ENCODE measurements at regions not wholly inside any gene's neighbourhood (a gene's known extent, or its start where the extent isn't known, plus 50 kb on each side); places are given as distances from the start of the nearest gene placed in this dataset.

DNA sequence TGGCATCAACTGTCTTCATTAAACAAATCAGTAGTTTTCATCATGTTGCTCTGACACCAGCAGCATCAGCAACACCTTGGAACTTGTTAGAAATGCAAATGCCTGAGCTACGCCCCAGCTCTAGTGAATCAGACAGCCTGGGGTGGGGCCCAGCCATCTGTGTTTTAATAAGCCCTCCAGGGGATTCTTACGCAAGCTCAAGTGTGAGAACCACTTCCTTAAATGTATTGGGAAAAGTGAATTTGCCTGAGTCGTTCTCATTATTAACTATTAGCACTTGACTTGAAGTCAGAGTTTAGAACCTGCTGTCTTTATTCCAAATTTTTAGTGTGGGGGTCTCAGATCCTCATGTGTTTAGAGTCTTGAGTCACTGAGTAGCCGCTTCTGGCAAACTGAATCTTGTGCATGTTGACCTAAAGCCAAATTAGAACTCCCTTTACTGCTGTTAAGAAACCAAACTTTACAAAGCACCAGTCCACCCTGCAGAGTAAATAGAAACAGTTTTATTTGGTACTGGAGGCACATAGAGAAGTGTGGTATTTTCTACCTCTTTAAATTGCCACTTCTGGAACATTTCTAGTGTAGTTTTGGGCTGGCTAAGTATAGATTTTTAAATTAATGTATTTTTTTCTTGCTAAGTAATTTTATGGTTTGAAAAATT is 137.4 kb upstream of the COX10 start:
- Histone ChIP-seq H3K27me3 (ENCODE audit: control insufficient read depth in 4 of 4, insufficient read depth in 4 of 4, low read length in 3 of 4) (no peaks in the 10 kb centered on the region), H3K4me1 (ENCODE audit: control insufficient read depth in 4 of 4, insufficient read depth in 4 of 4, low read length in 3 of 4) (peaks cover 0 to 30% (median 19%) of the 10 kb centered on the region in 4 donors), H3K27ac (ENCODE audit: low read depth in 1 of 2, low read length in 2 of 2) (no peak overlapping the region), H3K4me3 (ENCODE audit: low read depth in 1 of 3, low read length in 3 of 3) (no peak overlapping the region), H3K9ac (ENCODE audit: low read depth in 1 of 2, low read length in 2 of 2) (no peak overlapping the region), H3K36me3 (ENCODE audit: control insufficient read depth in 4 of 4, insufficient read depth in 3 of 4, low read depth in 1 of 4, low read length in 3 of 4) (no peaks in the 10 kb centered on the region), H3K9me3 (ENCODE audit: control insufficient read depth in 4 of 4, low read length in 3 of 4) (peaks cover 0 to 3% (median 2%) of the 10 kb centered on the region in 4 donors)
- WGBS = 53% methylated on average over 4 of the region's 4 CpGs
- TF ChIP-seq FOXA2 (IDR thresholded peaks at IDR 0.05) (no peak), HNF4G (IDR thresholded peaks at IDR 0.05) (no peak), TAF1 (conservative IDR thresholded peaks at IDR 0.05) (no peak), JUND (IDR thresholded peaks at IDR 0.05) (no peak), RXRA (IDR thresholded peaks at IDR 0.05) (no peak), FOXA1 (IDR thresholded peaks at IDR 0.05) (no peak), NR2F2 (IDR thresholded peaks at IDR 0.05) (no peak), HNF4A (conservative IDR thresholded peaks at IDR 0.05) (no peak), RAD21 (IDR thresholded peaks at IDR 0.05) (no peak), YY1 (IDR thresholded peaks at IDR 0.05) (no peak)
- TF ChIP-seq, protein P1, sequence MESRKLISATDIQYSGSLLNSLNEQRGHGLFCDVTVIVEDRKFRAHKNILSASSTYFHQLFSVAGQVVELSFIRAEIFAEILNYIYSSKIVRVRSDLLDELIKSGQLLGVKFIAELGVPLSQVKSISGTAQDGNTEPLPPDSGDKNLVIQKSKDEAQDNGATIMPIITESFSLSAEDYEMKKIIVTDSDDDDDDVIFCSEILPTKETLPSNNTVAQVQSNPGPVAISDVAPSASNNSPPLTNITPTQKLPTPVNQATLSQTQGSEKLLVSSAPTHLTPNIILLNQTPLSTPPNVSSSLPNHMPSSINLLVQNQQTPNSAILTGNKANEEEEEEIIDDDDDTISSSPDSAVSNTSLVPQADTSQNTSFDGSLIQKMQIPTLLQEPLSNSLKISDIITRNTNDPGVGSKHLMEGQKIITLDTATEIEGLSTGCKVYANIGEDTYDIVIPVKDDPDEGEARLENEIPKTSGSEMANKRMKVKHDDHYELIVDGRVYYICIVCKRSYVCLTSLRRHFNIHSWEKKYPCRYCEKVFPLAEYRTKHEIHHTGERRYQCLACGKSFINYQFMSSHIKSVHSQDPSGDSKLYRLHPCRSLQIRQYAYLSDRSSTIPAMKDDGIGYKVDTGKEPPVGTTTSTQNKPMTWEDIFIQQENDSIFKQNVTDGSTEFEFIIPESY (IDR thresholded peaks at IDR 0.05) = no peak
- TF ChIP-seq, protein P2, sequence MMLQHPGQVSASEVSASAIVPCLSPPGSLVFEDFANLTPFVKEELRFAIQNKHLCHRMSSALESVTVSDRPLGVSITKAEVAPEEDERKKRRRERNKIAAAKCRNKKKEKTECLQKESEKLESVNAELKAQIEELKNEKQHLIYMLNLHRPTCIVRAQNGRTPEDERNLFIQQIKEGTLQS (IDR thresholded peaks at IDR 0.05) = no peak
- TF ChIP-seq, protein P3, sequence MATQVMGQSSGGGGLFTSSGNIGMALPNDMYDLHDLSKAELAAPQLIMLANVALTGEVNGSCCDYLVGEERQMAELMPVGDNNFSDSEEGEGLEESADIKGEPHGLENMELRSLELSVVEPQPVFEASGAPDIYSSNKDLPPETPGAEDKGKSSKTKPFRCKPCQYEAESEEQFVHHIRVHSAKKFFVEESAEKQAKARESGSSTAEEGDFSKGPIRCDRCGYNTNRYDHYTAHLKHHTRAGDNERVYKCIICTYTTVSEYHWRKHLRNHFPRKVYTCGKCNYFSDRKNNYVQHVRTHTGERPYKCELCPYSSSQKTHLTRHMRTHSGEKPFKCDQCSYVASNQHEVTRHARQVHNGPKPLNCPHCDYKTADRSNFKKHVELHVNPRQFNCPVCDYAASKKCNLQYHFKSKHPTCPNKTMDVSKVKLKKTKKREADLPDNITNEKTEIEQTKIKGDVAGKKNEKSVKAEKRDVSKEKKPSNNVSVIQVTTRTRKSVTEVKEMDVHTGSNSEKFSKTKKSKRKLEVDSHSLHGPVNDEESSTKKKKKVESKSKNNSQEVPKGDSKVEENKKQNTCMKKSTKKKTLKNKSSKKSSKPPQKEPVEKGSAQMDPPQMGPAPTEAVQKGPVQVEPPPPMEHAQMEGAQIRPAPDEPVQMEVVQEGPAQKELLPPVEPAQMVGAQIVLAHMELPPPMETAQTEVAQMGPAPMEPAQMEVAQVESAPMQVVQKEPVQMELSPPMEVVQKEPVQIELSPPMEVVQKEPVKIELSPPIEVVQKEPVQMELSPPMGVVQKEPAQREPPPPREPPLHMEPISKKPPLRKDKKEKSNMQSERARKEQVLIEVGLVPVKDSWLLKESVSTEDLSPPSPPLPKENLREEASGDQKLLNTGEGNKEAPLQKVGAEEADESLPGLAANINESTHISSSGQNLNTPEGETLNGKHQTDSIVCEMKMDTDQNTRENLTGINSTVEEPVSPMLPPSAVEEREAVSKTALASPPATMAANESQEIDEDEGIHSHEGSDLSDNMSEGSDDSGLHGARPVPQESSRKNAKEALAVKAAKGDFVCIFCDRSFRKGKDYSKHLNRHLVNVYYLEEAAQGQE (IDR thresholded peaks at IDR 0.05) = no peak
- no peak for DNase-seq (ENCODE audit: low spot score)

DNA sequence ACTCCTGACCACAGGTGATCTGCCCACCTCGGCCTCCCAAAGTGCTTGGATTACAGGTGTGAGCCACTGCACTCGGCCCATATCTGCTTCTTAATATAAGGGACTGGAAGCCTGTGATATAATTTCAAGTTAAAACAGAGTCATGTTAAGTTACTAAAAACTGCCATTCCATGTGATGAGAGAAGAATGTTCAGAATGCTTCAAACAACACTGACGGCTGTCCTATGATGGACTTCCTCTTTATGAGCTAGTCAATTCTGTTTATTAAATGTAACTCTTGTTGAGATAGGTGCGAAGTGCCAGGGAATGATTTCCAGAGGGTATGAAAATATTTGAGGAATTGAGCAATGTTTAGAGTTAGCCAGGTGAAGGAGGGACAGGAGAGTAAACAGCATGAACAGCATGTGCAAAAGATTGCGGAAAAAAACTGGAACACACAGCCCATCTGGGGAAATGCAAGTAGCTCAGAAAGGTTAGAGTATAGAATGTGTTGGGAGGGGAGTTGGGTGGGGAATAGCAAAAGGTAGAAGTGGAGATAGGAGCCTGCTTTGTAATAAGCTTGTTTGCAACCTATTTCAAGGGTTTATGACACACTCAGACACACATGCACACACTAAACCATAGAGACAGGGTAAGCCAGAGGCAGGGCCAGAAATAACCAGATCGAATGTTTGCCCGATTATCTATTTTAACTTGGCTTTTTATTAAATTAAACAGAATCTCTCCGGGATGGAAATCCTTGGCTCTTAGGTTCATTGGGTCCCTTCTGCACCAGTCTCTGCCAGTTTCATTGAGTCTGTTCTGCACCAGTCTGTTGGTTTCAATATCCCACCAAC is 135.6 kb upstream of the COX10 start:
- no peaks in the 10 kb centered on the region for H3K27me3 ChIP-seq (ENCODE audit: control insufficient read depth in 4 of 4, insufficient read depth in 4 of 4, low read length in 3 of 4)
- H3K4me1 ChIP-seq (ENCODE audit: control insufficient read depth in 4 of 4, insufficient read depth in 4 of 4, low read length in 3 of 4) = peaks cover 0 to 30% (median 18%) of the 10 kb centered on the region in 4 donors
- TF ChIP-seq, protein P4, sequence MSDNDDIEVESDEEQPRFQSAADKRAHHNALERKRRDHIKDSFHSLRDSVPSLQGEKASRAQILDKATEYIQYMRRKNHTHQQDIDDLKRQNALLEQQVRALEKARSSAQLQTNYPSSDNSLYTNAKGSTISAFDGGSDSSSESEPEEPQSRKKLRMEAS (IDR thresholded peaks at IDR 0.05) = peak; percentile 78
- TF ChIP-seq, protein P3 (IDR thresholded peaks at IDR 0.05) = no peak
- no peak for TF ChIP-seq HNF4G (IDR thresholded peaks at IDR 0.05)
- TF ChIP-seq FOXA2 (IDR thresholded peaks at IDR 0.05) = peak; percentile 95
- TF ChIP-seq, protein P2 (IDR thresholded peaks at IDR 0.05) = no peak
- peak; percentile 67 for TF ChIP-seq YY1 (IDR thresholded peaks at IDR 0.05)
- TF ChIP-seq, protein P1 (IDR thresholded peaks at IDR 0.05) = peak; percentile 72
- TF ChIP-seq RAD21 (IDR thresholded peaks at IDR 0.05) = peak; percentile 50 to 52
- TF ChIP-seq JUND (IDR thresholded peaks at IDR 0.05) = peak in 1 of 2 donors; percentile 54
- TF ChIP-seq GABPA (IDR thresholded peaks at IDR 0.05 in 1 of 2, conservative IDR thresholded peaks at IDR 0.05 in 1 of 2) = peak in 1 of 2 donors; percentile 32
- TF ChIP-seq TAF1 (conservative IDR thresholded peaks at IDR 0.05) = no peak
- TF ChIP-seq FOXA1 (IDR thresholded peaks at IDR 0.05) = peak; percentile 92
- TF ChIP-seq NR2F2 (IDR thresholded peaks at IDR 0.05) = no peak
- peak; percentile 44 to 87 for TF ChIP-seq HNF4A (conservative IDR thresholded peaks at IDR 0.05)
- peak; percentile 42 to 91 for TF ChIP-seq RXRA (IDR thresholded peaks at IDR 0.05)
- TF ChIP-seq EGR1 (IDR thresholded peaks at IDR 0.05; ENCODE audit: low read depth in 2 of 2) = no peak
- no peak for DNase-seq (ENCODE audit: low spot score)
- H3K9me3 ChIP-seq (ENCODE audit: control insufficient read depth in 4 of 4, low read length in 3 of 4) = peaks cover 0 to 3% (median 2%) of the 10 kb centered on the region in 4 donors
- WGBS = 38% methylated on average over 8 of the region's 8 CpGs
- peak overlapping the region; percentile 33 to 39 for H3K27ac ChIP-seq (ENCODE audit: low read depth in 1 of 2, low read length in 2 of 2)
- no peak overlapping the region for H3K4me3 ChIP-seq (ENCODE audit: low read depth in 1 of 3, low read length in 3 of 3)
- H3K9ac ChIP-seq (ENCODE audit: low read depth in 1 of 2, low read length in 2 of 2) = no peak overlapping the region
- no peaks in the 10 kb centered on the region for H3K36me3 ChIP-seq (ENCODE audit: control insufficient read depth in 4 of 4, insufficient read depth in 3 of 4, low read depth in 1 of 4, low read length in 3 of 4)
